ENCODE measurements at regions not wholly inside any gene's neighbourhood (a gene's known extent, or its start where the extent isn't known, plus 50 kb on each side); places are given as distances from the start of the nearest gene placed in this dataset.

DNA sequence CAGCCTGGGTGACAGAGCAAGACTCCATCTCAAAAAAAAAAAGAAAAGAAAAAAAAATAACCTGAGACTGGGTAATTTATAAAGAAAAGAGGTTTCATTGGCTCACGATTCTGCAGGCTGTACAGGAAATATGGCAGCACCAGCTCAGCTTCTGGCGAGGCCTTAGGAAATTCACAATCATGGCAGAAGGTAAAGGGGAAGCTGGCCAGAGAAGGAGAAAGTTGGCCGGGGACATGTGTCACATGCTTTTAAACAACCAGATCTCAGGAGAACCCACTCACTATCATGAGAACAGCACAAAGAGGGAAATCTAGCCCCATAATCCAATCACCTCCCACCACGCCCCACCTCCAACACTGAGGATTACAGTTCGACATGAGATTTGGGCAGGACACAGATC is 125.3 kb downstream of the DISP1 start:
- TF ChIP-seq CTCF (IDR thresholded peaks at IDR 0.05; ENCODE audit: insufficient read depth, low read depth, low read length) (no peak), EZH2 (IDR thresholded peaks at IDR 0.05; ENCODE audit: insufficient read depth, low read length) (no peak)
